SU-DHL-6 (cell line): ENCODE measurements at regions not wholly inside any gene's neighbourhood (a gene's known extent, or its start where the extent isn't known, plus 50 kb on each side); places are given as distances from the start of the nearest gene placed in this dataset.

Experiments
- H2AFZ ChIP-seq: fragments of 200-600 bp; sonication (generic); 2 replicates; pipeline ENCODE4 v1.6.1; 2014; ENCODE audit warnings: low read depth, mild to moderate bottlenecking, moderate library complexity, mixed read lengths, antibody characterized with exemption, low read length; ENCODE audit not compliant: severe bottlenecking
- H3F3A ChIP-seq: fragments of 200-600 bp; shearing (Covaris generic); 2 replicates; pipeline ENCODE4 v1.6.0; 2016; ENCODE audit warnings: antibody characterized with exemption, mild to moderate bottlenecking; ENCODE audit not compliant: insufficient read depth
- H3K27ac ChIP-seq: fragments of 200-600 bp; sonication (generic); 2 replicates; pipeline ENCODE4 v1.5.1; 2016; ENCODE audit warnings: low read depth, mild to moderate bottlenecking, low read length, moderate library complexity, mixed read lengths
- H3K27me3 ChIP-seq: fragments of 200-600 bp; sonication (generic), shearing (Covaris generic); 2 replicates; pipeline ENCODE4 v1.6.0; 2014; ENCODE audit warnings: mild to moderate bottlenecking, low read length
- H3K36me3 ChIP-seq: fragments of 200-600 bp; sonication (generic); 2 replicates; pipeline ENCODE4 v1.6.1; 2014; ENCODE audit warnings: mild to moderate bottlenecking, low read length, mixed read lengths
- H3K4me2 ChIP-seq: fragments of 300-600, 200-600 bp; shearing (Covaris generic), sonication (generic); 2 replicates; pipeline ENCODE4 v1.6.0; 2014; ENCODE audit warnings: low read length, low read depth, mild to moderate bottlenecking; ENCODE audit not compliant: poor library complexity, severe bottlenecking
- H3K4me3 ChIP-seq: fragments of 200-600 bp; sonication (generic); 2 replicates; pipeline ENCODE4 v1.5.1; 2014; ENCODE audit warnings: antibody characterized with exemption, low read length, mild to moderate bottlenecking, mixed read lengths; ENCODE audit not compliant: insufficient read depth, poor library complexity, severe bottlenecking
- H3K79me2 ChIP-seq: fragments of 200-600 bp; sonication (generic); 2 replicates; pipeline ENCODE4 v1.6.1; 2014; ENCODE audit warnings: mild to moderate bottlenecking, low read length, moderate library complexity; ENCODE audit not compliant: insufficient read depth
- H3K9ac ChIP-seq: fragments of 200-600 bp; sonication (generic); 2 replicates; pipeline ENCODE4 v1.7.0; 2014; ENCODE audit warnings: mild to moderate bottlenecking, low read length
- H3K9me2 ChIP-seq: fragments of 200-600 bp; sonication (generic); replicated peaks from 2 replicates; pipeline ENCODE4 v1.6.1; 2014; ENCODE audit warnings: low read length; ENCODE audit not compliant: insufficient read depth
- H3K9me3 ChIP-seq: fragments of 200-600 bp; sonication (generic); 2 replicates; pipeline ENCODE4 v1.6.1; 2014; ENCODE audit warnings: low read length, mixed read lengths; ENCODE audit not compliant: insufficient read depth
- H4K20me1 ChIP-seq: fragments of 200-600 bp; sonication (generic); 2 replicates; pipeline ENCODE4 v1.6.1; 2014; ENCODE audit warnings: low read depth, mild to moderate bottlenecking, antibody characterized with exemption, low read length, moderate library complexity, mixed read lengths
- CTCF ChIP-seq: fragments of 200-600 bp; sonication (generic); IDR thresholded peaks from one replicate; pipeline ENCODE4 v1.5.1; 2017; ENCODE audit warnings: antibody characterized with exemption, mild to moderate bottlenecking, low read length, moderate library complexity; ENCODE audit not compliant: insufficient read depth, poor library complexity, severe bottlenecking
- EZH2phosphoT487 ChIP-seq: fragments of 200-600 bp; sonication (generic), shearing (Covaris generic); conservative IDR thresholded peaks from 2 replicates; pipeline ENCODE4 v1.6.1; 2018; ENCODE audit warnings: mild to moderate bottlenecking, antibody characterized with exemption, low read length, moderate library complexity, mixed read lengths

DNA sequence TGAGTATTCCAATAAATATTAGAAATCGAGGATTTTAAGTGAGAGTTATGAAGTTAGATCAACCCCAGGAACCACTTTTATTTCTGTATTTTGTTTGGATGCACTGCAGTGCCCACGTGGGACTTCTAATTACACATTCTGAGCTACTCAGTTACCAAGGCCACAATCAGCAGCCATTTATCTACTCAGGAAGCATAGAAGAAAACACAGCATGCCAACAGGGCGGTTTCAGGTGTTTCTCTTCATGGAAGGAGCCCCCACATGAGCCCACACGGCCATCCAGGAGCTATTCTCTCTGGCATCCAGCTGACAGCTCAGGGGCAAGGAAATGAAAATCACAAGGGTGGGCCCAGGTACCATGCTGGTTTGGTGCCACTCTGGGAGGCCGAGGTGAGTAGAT lies 266.5 kb upstream of the MKLN1 start:
- Histone ChIP-seq H3K36me3 (no peaks in the 10 kb centered on the region), H3K27ac (no peak overlapping the region), H3K9me2 (no peaks in the 10 kb centered on the region), H3K9me3 (no peaks in the 10 kb centered on the region), H3K27me3 (no peaks in the 10 kb centered on the region), H3K4me2 (no peak overlapping the region), H3F3A (0 out of 2 replicates have a peak, but pooled peaks cover 8% of the 10 kb centered on the region), H4K20me1 (peaks cover 5% of the 10 kb centered on the region; the same call in 1 of the 2 replicates), H3K4me3 (no peak overlapping the region), H3K79me2 (peaks cover 43% of the 10 kb centered on the region), H2AFZ (no peak overlapping the region), H3K9ac (no peak overlapping the region)
- TF ChIP-seq EZH2phosphoT487, result no peak
- TF ChIP-seq CTCF, result no peak

GRCh38 chr7:131061818-131062217 lies 265.9 kb upstream of the MKLN1 start:
- no peak overlapping the region for H3K4me2 ChIP-seq
- no peak overlapping the region for H3K9ac ChIP-seq
- H3K36me3 ChIP-seq, result no peaks in the 10 kb centered on the region
- H3F3A ChIP-seq, result 0 out of 2 replicates have a peak, but pooled peaks cover 8% of the 10 kb centered on the region
- peaks cover 37% of the 10 kb centered on the region for H3K79me2 ChIP-seq
- H3K9me2 ChIP-seq, result no peaks in the 10 kb centered on the region
- H3K27me3 ChIP-seq, result no peaks in the 10 kb centered on the region
- H3K9me3 ChIP-seq, result no peaks in the 10 kb centered on the region
- H3K4me3 ChIP-seq, result no peak overlapping the region
- no peak overlapping the region for H2AFZ ChIP-seq
- H3K27ac ChIP-seq, result no peak overlapping the region
- H4K20me1 ChIP-seq, result peaks cover 5% of the 10 kb centered on the region; the same call in 1 of the 2 replicates
- TF ChIP-seq CTCF (no peak), EZH2phosphoT487 (no peak)

- Histone ChIP-seq H3K4me2 (no peak overlapping the region), H3F3A (peaks cover 12% of the 10 kb centered on the region; the same call in 1 of the 2 replicates)
Observed at GRCh38 chr7:131066635-131067034, 261.0 kb upstream of the MKLN1 start.

More at GRCh38 chr7:131066635-131067034, 261.0 kb upstream of the MKLN1 start:
- no peak for TF ChIP-seq CTCF
- TF ChIP-seq EZH2phosphoT487, result no peak
- Histone ChIP-seq H3K79me2 (peaks cover 24% of the 10 kb centered on the region; the same call in 1 of the 2 replicates), H4K20me1 (peaks cover 5% of the 10 kb centered on the region; the same call in 1 of the 2 replicates), H3K4me3 (no peak overlapping the region), H3K9me2 (no peaks in the 10 kb centered on the region), H2AFZ (no peak overlapping the region), H3K27me3 (no peaks in the 10 kb centered on the region), H3K9ac (no peak overlapping the region), H3K9me3 (no peaks in the 10 kb centered on the region), H3K36me3 (no peaks in the 10 kb centered on the region), H3K27ac (no peak overlapping the region)
